Fibroblast of lung (primary cell): ENCODE measurements at regions not wholly inside any gene's neighbourhood (a gene's known extent, or its start where the extent isn't known, plus 50 kb on each side); places are given as distances from the start of the nearest gene placed in this dataset.

ENCODE experiments used
- DNase-seq, 2 donors: peaks; one replicate each; pipeline versions ENCODE4 v3.0.0 to v3.0.0-alpha.2; 2010; ENCODE audit warnings: low read depth in 2 of 2
- H2AFZ ChIP-seq: 2 replicates; pipeline ENCODE4 v1.5.1; 2012; ENCODE audit warnings: low read length, control low read depth, inconsistent platforms
- H3K27ac ChIP-seq: 2 replicates; pipeline ENCODE4 v1.5.1; 2011; ENCODE audit warnings: low read length, control low read depth; ENCODE audit not compliant: insufficient read depth
- H3K27me3 ChIP-seq: 2 replicates; pipeline ENCODE4 v1.5.1; 2011; ENCODE audit warnings: mild to moderate bottlenecking, low read length; ENCODE audit not compliant: control insufficient read depth, insufficient read depth
- H3K36me3 ChIP-seq: 2 replicates; pipeline ENCODE4 v1.5.1; 2011; ENCODE audit warnings: low read length; ENCODE audit not compliant: control insufficient read depth, insufficient read depth
- H3K4me1 ChIP-seq: 2 replicates; pipeline ENCODE4 v1.5.1; 2011; ENCODE audit warnings: low read length; ENCODE audit not compliant: control insufficient read depth, insufficient read depth; ENCODE audit errors: extremely low read depth
- H3K4me2 ChIP-seq: 2 replicates; pipeline ENCODE4 v1.5.1; 2011; ENCODE audit warnings: low read length, control low read depth; ENCODE audit not compliant: insufficient read depth; ENCODE audit errors: extremely low read depth
- H3K4me3 ChIP-seq, 4 experiments: fragments of 200-600 bp in 1 of 4; sonication (generic) in 1 of 4; replicated peaks in 1 of 4; 2 replicates each; pipeline ENCODE4 v1.5.1; 2011 to 2016; ENCODE audit warnings: low read length in 4 of 4, low read depth in 3 of 4, mild to moderate bottlenecking in 3 of 4, control low read depth in 2 of 4, inconsistent platforms in 1 of 4, mixed read lengths in 1 of 4; ENCODE audit not compliant: insufficient read depth in 1 of 4; ENCODE audit errors: control extremely low read depth in 1 of 4
- H3K79me2 ChIP-seq: 2 replicates; pipeline ENCODE4 v1.5.1; 2012; ENCODE audit warnings: mild to moderate bottlenecking, low read length, inconsistent platforms; ENCODE audit not compliant: control insufficient read depth, insufficient read depth
- H3K9ac ChIP-seq: 2 replicates; pipeline ENCODE4 v1.5.1; 2011; ENCODE audit warnings: mild to moderate bottlenecking, low read length, control low read depth; ENCODE audit not compliant: insufficient read depth
- H3K9me3 ChIP-seq: 2 replicates; pipeline ENCODE4 v1.5.1; 2012; ENCODE audit warnings: low read depth, low read length; ENCODE audit not compliant: control insufficient read depth, insufficient read depth
- H4K20me1 ChIP-seq: 2 replicates; pipeline ENCODE4 v1.5.1; 2011; ENCODE audit warnings: low read length; ENCODE audit not compliant: control insufficient read depth, insufficient read depth; ENCODE audit errors: extremely low read depth
- EZH2 ChIP-seq: IDR thresholded peaks from 2 replicates; pipeline ENCODE4 v1.5.1; 2012; ENCODE audit warnings: low read length, control low read depth, mild to moderate bottlenecking; ENCODE audit errors: missing control alignments
- TF ChIP-seq, protein P1 (sequence below), 2 donors: IDR thresholded peaks in 1 of 2; conservative IDR thresholded peaks in 1 of 2; 1 replicate in 1 of 2; 2 replicates in 1 of 2; pipeline ENCODE4 v1.5.1; 2011 to 2012; ENCODE audit warnings: low read length in 2 of 2, control low read depth in 1 of 2, inconsistent platforms in 1 of 2, low read depth in 1 of 2, mild to moderate bottlenecking in 1 of 2

GRCh38 chr5:117679046-117679445 is 1104.4 kb upstream of the SEMA6A start:
- no peak overlapping the region for H3K9ac ChIP-seq
- no peaks in the 10 kb centered on the region for H3K36me3 ChIP-seq
- H3K27ac ChIP-seq = no peak overlapping the region
- no peaks in the 10 kb centered on the region for H4K20me1 ChIP-seq
- DNase-seq = peak in 1 of 2 donors; percentile 0
- no peaks in the 10 kb centered on the region for H3K79me2 ChIP-seq
- H3K9me3 ChIP-seq = no peaks in the 10 kb centered on the region
- no peak overlapping the region for H2AFZ ChIP-seq
- no peaks in the 10 kb centered on the region for H3K27me3 ChIP-seq
- H3K4me2 ChIP-seq = no peak overlapping the region
- no peaks in the 10 kb centered on the region for H3K4me1 ChIP-seq
- no peak overlapping the region for H3K4me3 ChIP-seq
- TF ChIP-seq, protein P1, sequence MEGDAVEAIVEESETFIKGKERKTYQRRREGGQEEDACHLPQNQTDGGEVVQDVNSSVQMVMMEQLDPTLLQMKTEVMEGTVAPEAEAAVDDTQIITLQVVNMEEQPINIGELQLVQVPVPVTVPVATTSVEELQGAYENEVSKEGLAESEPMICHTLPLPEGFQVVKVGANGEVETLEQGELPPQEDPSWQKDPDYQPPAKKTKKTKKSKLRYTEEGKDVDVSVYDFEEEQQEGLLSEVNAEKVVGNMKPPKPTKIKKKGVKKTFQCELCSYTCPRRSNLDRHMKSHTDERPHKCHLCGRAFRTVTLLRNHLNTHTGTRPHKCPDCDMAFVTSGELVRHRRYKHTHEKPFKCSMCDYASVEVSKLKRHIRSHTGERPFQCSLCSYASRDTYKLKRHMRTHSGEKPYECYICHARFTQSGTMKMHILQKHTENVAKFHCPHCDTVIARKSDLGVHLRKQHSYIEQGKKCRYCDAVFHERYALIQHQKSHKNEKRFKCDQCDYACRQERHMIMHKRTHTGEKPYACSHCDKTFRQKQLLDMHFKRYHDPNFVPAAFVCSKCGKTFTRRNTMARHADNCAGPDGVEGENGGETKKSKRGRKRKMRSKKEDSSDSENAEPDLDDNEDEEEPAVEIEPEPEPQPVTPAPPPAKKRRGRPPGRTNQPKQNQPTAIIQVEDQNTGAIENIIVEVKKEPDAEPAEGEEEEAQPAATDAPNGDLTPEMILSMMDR (conservative IDR thresholded peaks at IDR 0.05 in 1 of 2, IDR thresholded peaks at IDR 0.05 in 1 of 2; ENCODE audit: low read depth in 1 of 2, low read length in 2 of 2) = no peak
- no peak for TF ChIP-seq EZH2

DNA sequence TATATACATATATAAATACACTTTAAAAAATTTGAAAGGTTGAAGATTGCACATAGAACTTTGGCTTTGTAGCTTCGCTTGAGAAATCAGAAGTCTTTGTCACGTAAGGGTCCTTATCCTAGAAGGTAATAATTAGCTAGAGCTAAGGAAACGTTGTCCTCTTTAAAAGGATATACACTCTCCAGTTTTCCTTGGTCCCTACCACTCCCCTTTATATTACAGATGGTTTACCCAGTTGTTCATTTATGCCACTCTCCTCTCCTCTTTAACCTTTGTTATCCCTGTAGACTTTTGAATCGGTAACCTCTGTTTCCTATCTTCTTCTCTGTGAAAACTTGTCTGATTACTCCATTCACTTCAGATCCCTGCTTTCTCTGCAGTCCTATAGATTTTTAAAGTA is 1101.0 kb upstream of the SEMA6A start:
- Histone ChIP-seq H3K79me2 (no peaks in the 10 kb centered on the region), H3K27ac (no peak overlapping the region), H3K9ac (no peak overlapping the region), H3K4me3 (no peak overlapping the region), H3K27me3 (no peaks in the 10 kb centered on the region), H3K9me3 (no peaks in the 10 kb centered on the region), H2AFZ (no peak overlapping the region), H3K4me1 (no peaks in the 10 kb centered on the region), H4K20me1 (no peaks in the 10 kb centered on the region), H3K4me2 (no peak overlapping the region), H3K36me3 (no peaks in the 10 kb centered on the region)
- DNase-seq = no peak
- TF ChIP-seq, protein P1 (conservative IDR thresholded peaks at IDR 0.05 in 1 of 2, IDR thresholded peaks at IDR 0.05 in 1 of 2; ENCODE audit: low read depth in 1 of 2, low read length in 2 of 2) = no peak
- TF ChIP-seq EZH2 = no peak

GRCh38 chr5:117671551-117671950 is 1096.9 kb upstream of the SEMA6A start:
- DNase-seq = no peak
- no peaks in the 10 kb centered on the region for H3K9me3 ChIP-seq
- H3K27me3 ChIP-seq = no peaks in the 10 kb centered on the region
- no peaks in the 10 kb centered on the region for H3K36me3 ChIP-seq
- no peaks in the 10 kb centered on the region for H3K79me2 ChIP-seq
- H3K4me2 ChIP-seq = no peak overlapping the region
- no peaks in the 10 kb centered on the region for H3K4me1 ChIP-seq
- H3K9ac ChIP-seq = no peak overlapping the region
- no peak overlapping the region for H2AFZ ChIP-seq
- no peak overlapping the region for H3K27ac ChIP-seq
- H3K4me3 ChIP-seq = no peak overlapping the region
- no peaks in the 10 kb centered on the region for H4K20me1 ChIP-seq
- no peak for TF ChIP-seq EZH2
- TF ChIP-seq, protein P1 (conservative IDR thresholded peaks at IDR 0.05 in 1 of 2, IDR thresholded peaks at IDR 0.05 in 1 of 2; ENCODE audit: low read depth in 1 of 2, low read length in 2 of 2) = no peak
